BLaER1 (cell line): ENCODE measurements at regions not wholly inside any gene's neighbourhood (a gene's known extent, or its start where the extent isn't known, plus 50 kb on each side); places are given as distances from the start of the nearest gene placed in this dataset.

Experiments used
- H3K27ac ChIP-seq: shearing (Covaris generic); formaldehyde crosslinking; 2 replicates; pipeline ENCODE4 v1.8.1; 2022
- H3K27me3 ChIP-seq: shearing (Covaris generic); formaldehyde crosslinking; 2 replicates; pipeline ENCODE4 v1.8.1; 2022
- H3K36me3 ChIP-seq: shearing (Covaris generic); formaldehyde crosslinking; 2 replicates; pipeline ENCODE4 v1.8.1; 2022
- H3K4me1 ChIP-seq: shearing (Covaris generic); formaldehyde crosslinking; 2 replicates; pipeline ENCODE4 v1.8.1; 2022
- H3K4me2 ChIP-seq: shearing (Covaris generic); formaldehyde crosslinking; 2 replicates; pipeline ENCODE4 v1.8.1; 2022
- H3K4me3 ChIP-seq: shearing (Covaris generic); formaldehyde crosslinking; 2 replicates; pipeline ENCODE4 v1.8.1; 2022
- H3K9ac ChIP-seq: shearing (Covaris generic); formaldehyde crosslinking; 2 replicates; pipeline ENCODE4 v1.8.1; 2022
- H3K9me3 ChIP-seq: shearing (Covaris generic); formaldehyde crosslinking; 2 replicates; pipeline ENCODE4 v1.8.1; 2022
- H4K20me1 ChIP-seq: shearing (Covaris generic); formaldehyde crosslinking; 2 replicates; pipeline ENCODE4 v1.8.1; 2022
- Cebpa-rat ChIP-seq: shearing (Covaris generic); IDR thresholded peaks from 2 replicates; pipeline ENCODE4 v1.8.1; 2022

DNA sequence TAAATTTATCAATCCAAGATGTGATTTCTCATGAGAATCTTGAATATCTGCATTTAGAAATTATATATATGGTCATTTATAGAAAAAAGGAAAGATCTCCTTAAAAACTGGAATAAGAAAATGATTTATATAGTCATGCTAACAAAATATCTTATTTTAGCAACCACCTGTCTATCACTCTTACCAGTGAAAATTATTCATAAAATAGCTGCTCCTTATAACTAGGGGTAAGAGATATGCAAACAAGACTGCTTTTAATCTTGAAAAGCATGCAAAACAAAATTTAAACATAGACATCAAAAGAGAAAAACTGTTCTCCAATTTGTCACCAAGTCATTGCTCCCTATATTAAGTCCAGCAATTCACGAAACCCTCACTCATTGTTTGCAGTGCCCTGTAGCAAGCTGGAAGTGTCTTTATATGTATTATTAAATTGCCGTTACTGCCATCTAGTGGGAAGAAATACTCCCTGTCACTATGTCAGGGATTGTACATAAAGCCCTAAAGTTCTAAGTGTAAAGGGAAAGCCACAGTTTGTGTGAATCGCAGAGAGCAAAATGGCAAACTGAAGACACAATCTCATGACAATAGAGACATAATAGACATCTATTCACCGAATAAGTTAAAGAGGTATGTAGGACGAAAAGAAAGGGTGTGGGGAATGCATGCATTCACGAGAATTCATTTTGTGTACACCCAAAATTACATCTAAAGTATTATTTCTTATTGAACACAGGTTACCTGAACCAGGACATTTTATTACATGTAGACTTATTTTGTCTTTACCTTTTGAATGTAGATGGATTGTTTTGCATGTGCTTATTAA is 600.5 kb downstream of the USP25 start:
- Histone ChIP-seq H3K4me3 (no peak overlapping the region), H3K4me2 (no peak overlapping the region), H3K27me3 (no peaks in the 10 kb centered on the region), H3K4me1 (no peaks in the 10 kb centered on the region), H3K36me3 (no peaks in the 10 kb centered on the region), H3K27ac (no peak overlapping the region), H4K20me1 (no peaks in the 10 kb centered on the region), H3K9ac (no peak overlapping the region), H3K9me3 (no peaks in the 10 kb centered on the region)
- no peak for TF ChIP-seq Cebpa-rat

DNA sequence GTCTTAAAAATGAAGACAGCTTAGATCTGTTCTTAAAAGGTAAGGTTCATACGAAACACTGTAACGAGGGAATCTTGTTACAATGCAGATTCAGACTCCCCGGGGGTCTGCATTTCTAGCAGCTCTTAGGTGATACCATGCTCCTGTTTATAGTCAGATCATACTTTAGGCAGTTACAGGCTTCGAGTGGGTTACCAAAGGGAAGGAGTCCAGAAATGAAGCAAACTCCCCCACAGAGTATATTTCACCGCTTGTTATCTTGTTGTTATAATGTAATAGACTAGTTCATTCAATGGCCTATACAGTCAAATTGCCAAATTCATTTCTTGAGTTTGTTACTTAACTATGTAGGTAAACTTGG is 601.1 kb downstream of the USP25 start:
- no peak overlapping the region for H3K4me2 ChIP-seq
- TF ChIP-seq Cebpa-rat = no peak
- H3K36me3 ChIP-seq = no peaks in the 10 kb centered on the region
- H3K27me3 ChIP-seq = no peaks in the 10 kb centered on the region
- H3K27ac ChIP-seq = no peak overlapping the region
- H4K20me1 ChIP-seq = no peaks in the 10 kb centered on the region
- H3K4me3 ChIP-seq = no peak overlapping the region
- H3K9ac ChIP-seq = no peak overlapping the region
- no peaks in the 10 kb centered on the region for H3K4me1 ChIP-seq
- no peaks in the 10 kb centered on the region for H3K9me3 ChIP-seq

DNA sequence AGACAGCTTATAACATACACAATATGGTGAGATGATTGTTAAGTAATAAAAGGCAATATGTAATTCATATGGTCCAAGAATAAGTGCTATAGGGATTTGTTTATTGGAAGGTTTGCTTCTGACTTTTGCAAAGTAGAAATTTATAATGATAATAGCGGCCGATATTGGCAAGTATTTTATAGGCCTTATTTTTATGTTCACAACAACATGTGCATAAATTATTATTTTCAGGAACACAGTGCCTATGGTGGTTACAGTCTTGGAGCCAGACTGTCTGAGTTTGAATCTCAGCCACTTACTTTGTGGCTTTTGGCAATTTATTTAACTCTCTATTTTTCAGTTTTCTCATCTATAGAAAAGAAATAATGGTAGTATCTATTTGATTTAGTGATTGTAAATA is 607.5 kb downstream of the USP25 start:
- TF ChIP-seq Cebpa-rat = no peak
- Histone ChIP-seq H3K4me3 (no peak overlapping the region), H4K20me1 (no peaks in the 10 kb centered on the region), H3K27ac (no peak overlapping the region), H3K27me3 (no peaks in the 10 kb centered on the region), H3K4me2 (no peak overlapping the region), H3K36me3 (no peaks in the 10 kb centered on the region), H3K4me1 (no peaks in the 10 kb centered on the region), H3K9ac (no peak overlapping the region), H3K9me3 (no peaks in the 10 kb centered on the region)

DNA sequence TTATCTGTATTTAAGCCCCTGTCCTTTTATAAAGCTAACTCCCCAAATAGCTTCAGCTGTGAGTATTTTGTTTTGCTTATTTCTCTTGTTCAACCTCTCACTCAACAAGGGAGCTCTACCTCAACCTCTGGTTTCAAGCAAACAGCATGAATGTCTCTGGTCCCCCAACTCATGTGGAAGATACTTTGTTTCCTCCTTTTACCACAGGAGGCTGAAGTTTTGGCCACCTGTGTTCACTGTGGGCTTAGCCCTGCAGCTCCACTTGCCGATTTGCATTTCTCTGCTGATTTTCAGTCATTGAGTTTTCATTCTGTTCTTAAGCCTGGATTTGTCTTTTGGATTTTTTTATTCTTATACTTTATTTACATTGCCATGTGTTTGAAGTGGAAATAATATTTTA is 613.1 kb downstream of the USP25 start:
- Histone ChIP-seq H3K36me3 (no peaks in the 10 kb centered on the region), H4K20me1 (no peaks in the 10 kb centered on the region), H3K4me3 (no peak overlapping the region), H3K4me2 (no peak overlapping the region), H3K9ac (no peak overlapping the region), H3K4me1 (no peaks in the 10 kb centered on the region), H3K27ac (no peak overlapping the region), H3K9me3 (no peaks in the 10 kb centered on the region), H3K27me3 (no peaks in the 10 kb centered on the region)
- no peak for TF ChIP-seq Cebpa-rat

DNA sequence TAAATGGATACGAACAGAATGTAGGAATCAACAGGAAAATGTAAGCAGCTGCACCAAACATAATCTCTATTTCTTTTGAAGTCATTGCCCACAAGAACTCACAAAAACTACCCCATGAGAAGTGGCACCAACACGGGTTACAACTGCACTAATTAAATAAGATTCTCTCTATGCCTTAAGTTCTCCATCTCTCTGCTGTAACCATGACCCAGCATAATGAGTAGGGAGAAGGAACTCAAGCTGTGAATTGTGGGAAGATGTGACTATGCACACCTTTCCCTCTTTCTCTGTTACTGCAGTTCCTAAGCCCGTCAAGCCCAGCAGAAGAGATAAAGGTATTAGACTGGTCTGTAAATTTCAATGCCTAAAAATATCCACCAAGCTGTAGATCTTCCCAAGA is 614.0 kb downstream of the USP25 start:
- no peak overlapping the region for H3K9ac ChIP-seq
- H3K27ac ChIP-seq = no peak overlapping the region
- no peak overlapping the region for H3K4me2 ChIP-seq
- no peaks in the 10 kb centered on the region for H3K4me1 ChIP-seq
- H3K36me3 ChIP-seq = no peaks in the 10 kb centered on the region
- no peaks in the 10 kb centered on the region for H4K20me1 ChIP-seq
- no peak overlapping the region for H3K4me3 ChIP-seq
- TF ChIP-seq Cebpa-rat = no peak
- H3K27me3 ChIP-seq = no peaks in the 10 kb centered on the region
- H3K9me3 ChIP-seq = no peaks in the 10 kb centered on the region

DNA sequence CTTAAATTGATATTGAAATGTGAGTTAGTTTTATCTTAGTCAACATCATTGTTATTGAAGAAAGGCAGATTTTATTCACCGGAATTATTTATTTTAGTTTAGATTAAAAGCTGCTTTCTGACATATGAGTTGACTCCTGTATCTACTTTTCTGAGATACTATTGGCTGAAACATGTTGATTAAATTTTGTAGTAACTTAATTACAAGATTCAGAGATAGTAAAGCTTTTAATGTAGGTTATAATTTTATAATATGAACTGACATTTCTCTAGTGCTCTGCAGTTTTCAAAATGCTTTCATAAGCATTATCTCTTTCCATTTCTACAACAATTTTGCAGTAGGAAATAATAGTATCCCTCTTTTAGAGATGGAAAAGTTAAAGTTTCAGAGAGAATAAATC is 616.0 kb downstream of the USP25 start:
- no peak for TF ChIP-seq Cebpa-rat
- Histone ChIP-seq H3K36me3 (no peaks in the 10 kb centered on the region), H3K27ac (no peak overlapping the region), H4K20me1 (no peaks in the 10 kb centered on the region), H3K4me1 (no peaks in the 10 kb centered on the region), H3K4me2 (no peak overlapping the region), H3K27me3 (no peaks in the 10 kb centered on the region), H3K9ac (no peak overlapping the region), H3K9me3 (no peaks in the 10 kb centered on the region), H3K4me3 (no peak overlapping the region)

DNA sequence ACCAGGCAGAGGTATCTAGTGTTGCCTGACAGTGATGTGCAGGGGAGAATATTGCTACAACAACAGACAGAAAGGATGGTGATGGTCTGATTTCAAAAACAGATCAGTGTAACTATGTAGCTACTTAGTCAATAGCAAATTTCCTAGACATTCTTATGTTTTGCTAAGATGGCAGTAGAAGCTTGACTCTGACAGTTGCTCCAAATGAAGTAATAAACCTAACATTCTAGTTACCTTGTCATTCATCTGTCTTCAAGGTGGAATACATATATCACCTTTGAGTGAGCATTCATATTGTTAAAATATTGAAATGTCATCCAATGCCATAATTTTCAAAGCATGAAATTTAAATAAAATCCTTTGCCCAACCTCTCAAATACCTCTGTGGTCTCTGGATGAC is 617.4 kb downstream of the USP25 start:
- no peak overlapping the region for H3K4me3 ChIP-seq
- no peaks in the 10 kb centered on the region for H3K27me3 ChIP-seq
- no peak overlapping the region for H3K4me2 ChIP-seq
- no peaks in the 10 kb centered on the region for H4K20me1 ChIP-seq
- no peaks in the 10 kb centered on the region for H3K9me3 ChIP-seq
- no peaks in the 10 kb centered on the region for H3K36me3 ChIP-seq
- H3K27ac ChIP-seq = no peak overlapping the region
- no peaks in the 10 kb centered on the region for H3K4me1 ChIP-seq
- no peak overlapping the region for H3K9ac ChIP-seq
- TF ChIP-seq Cebpa-rat = no peak

DNA sequence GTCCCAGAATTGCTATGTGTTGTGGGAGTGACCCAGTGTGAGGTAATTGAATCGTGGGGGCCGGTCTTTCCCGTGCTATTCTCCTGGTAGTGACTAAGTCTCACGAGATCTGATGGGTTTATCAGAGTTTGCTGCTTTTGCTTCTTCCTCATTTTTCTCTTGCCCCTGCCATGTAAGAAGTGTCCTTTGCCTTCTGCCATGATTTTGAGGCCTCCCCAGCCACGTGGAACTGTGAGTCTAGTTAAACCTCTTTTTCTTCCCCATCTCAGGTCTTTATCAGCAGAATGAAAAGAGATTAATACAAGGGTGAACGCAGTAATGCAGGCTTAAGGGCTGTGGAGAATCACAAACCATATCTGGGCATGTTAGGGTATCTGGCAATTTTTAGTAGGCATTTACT is 624.0 kb downstream of the USP25 start:
- no peak overlapping the region for H3K9ac ChIP-seq
- TF ChIP-seq Cebpa-rat = no peak
- no peaks in the 10 kb centered on the region for H4K20me1 ChIP-seq
- no peak overlapping the region for H3K4me2 ChIP-seq
- H3K4me3 ChIP-seq = no peak overlapping the region
- H3K27ac ChIP-seq = no peak overlapping the region
- no peaks in the 10 kb centered on the region for H3K4me1 ChIP-seq
- no peaks in the 10 kb centered on the region for H3K36me3 ChIP-seq
- H3K9me3 ChIP-seq = no peaks in the 10 kb centered on the region
- H3K27me3 ChIP-seq = no peaks in the 10 kb centered on the region

DNA sequence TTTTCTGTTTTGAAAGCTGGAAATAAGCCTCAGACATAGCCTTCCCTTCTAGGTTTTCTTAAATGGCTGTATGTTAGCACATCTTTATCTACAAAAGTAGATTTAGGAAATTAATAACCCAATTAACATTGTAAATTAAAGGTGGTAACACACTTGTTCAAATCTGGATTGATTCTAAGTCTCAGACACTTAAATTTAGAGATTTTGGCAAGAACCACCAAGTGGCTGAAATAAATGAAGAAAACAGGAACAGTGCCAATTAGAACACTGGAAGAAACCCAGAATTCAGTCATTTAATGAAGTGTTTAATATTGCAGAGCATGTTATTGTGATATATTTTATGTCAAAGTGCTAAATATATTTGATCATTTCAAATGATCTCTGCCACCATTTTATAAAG is 628.2 kb downstream of the USP25 start:
- Histone ChIP-seq H3K9me3 (no peaks in the 10 kb centered on the region), H3K27ac (no peak overlapping the region), H3K9ac (no peak overlapping the region), H3K4me3 (no peak overlapping the region), H3K36me3 (no peaks in the 10 kb centered on the region), H3K27me3 (no peaks in the 10 kb centered on the region), H4K20me1 (no peaks in the 10 kb centered on the region), H3K4me1 (no peaks in the 10 kb centered on the region), H3K4me2 (no peak overlapping the region)
- TF ChIP-seq Cebpa-rat = no peak

DNA sequence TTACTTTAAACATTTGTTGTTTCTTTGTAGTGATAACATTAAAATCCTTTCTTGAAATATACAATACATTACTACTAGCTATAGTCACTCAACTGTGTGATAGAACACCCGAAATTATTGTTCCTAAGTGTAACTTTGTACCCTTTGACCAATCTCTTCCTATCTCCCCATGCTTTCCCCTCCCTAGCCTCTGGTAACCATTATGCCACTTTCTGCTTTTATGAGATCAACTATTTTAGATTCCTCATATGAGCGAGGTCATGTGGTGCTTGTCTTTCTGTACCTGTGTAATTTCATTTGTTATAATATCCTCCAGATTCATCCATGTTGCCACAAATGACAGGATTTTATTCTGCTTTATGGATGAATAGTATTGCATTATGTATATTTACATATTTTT is 629.0 kb downstream of the USP25 start:
- Histone ChIP-seq H3K27me3 (no peaks in the 10 kb centered on the region), H3K9me3 (no peaks in the 10 kb centered on the region), H3K4me1 (no peaks in the 10 kb centered on the region), H3K9ac (no peak overlapping the region), H3K36me3 (no peaks in the 10 kb centered on the region), H4K20me1 (no peaks in the 10 kb centered on the region), H3K27ac (no peak overlapping the region), H3K4me3 (no peak overlapping the region), H3K4me2 (no peak overlapping the region)
- TF ChIP-seq Cebpa-rat = no peak

DNA sequence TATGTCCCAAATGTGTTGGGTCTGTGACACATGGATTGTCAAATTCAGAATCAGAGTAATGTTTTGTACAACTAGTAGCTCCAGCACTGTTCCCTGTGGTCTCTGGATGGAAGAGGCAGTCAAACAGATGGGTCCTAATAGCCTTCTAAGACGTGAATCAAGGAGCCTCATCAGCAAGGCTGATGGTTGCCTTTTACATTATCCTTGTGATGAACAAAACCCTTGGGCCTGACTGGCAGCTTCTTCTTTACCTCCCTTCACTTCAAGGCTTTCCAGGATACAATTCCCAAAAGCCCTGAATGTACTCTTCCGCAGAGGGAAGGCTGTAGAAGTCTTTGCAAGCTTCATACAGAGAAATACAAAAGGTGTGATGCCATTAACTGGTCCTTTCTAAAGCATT is 633.3 kb downstream of the USP25 start:
- no peak overlapping the region for H3K9ac ChIP-seq
- no peak overlapping the region for H3K4me2 ChIP-seq
- H3K27me3 ChIP-seq = no peaks in the 10 kb centered on the region
- no peak overlapping the region for H3K4me3 ChIP-seq
- TF ChIP-seq Cebpa-rat = no peak
- H4K20me1 ChIP-seq = no peaks in the 10 kb centered on the region
- H3K4me1 ChIP-seq = no peaks in the 10 kb centered on the region
- no peaks in the 10 kb centered on the region for H3K9me3 ChIP-seq
- no peaks in the 10 kb centered on the region for H3K36me3 ChIP-seq
- no peak overlapping the region for H3K27ac ChIP-seq
